GM06990 (cell line): ENCODE measurements at regions not wholly inside any gene's neighbourhood (a gene's known extent, or its start where the extent isn't known, plus 50 kb on each side); places are given as distances from the start of the nearest gene placed in this dataset.

Experiments used
- DNase-seq: peaks from one replicate; pipeline ENCODE4 v3.0.0-alpha.2; 2011; ENCODE audit not compliant: insufficient read length; ENCODE audit errors: extremely low read depth
- H3K27me3 ChIP-seq: replicated peaks from 2 replicates; pipeline ENCODE4 v1.6.0; 2011; ENCODE audit warnings: low read length; ENCODE audit not compliant: control insufficient read depth, insufficient read depth
- H3K36me3 ChIP-seq: 2 replicates; pipeline ENCODE4 v1.5.1; 2011; ENCODE audit warnings: low read length; ENCODE audit not compliant: control insufficient read depth, insufficient read depth
- H3K4me3 ChIP-seq: replicated peaks from 2 replicates; pipeline ENCODE4 v1.5.1; 2011; ENCODE audit warnings: low read depth, mild to moderate bottlenecking, control low read depth, low read length
- TF ChIP-seq, protein P1 (sequence below): IDR thresholded peaks from 2 replicates; pipeline ENCODE4 v1.5.1; 2011; ENCODE audit warnings: low read length, control low read depth, mild to moderate bottlenecking, inconsistent platforms; ENCODE audit not compliant: insufficient read depth, poor library complexity, severe bottlenecking

- TF ChIP-seq, protein P1, sequence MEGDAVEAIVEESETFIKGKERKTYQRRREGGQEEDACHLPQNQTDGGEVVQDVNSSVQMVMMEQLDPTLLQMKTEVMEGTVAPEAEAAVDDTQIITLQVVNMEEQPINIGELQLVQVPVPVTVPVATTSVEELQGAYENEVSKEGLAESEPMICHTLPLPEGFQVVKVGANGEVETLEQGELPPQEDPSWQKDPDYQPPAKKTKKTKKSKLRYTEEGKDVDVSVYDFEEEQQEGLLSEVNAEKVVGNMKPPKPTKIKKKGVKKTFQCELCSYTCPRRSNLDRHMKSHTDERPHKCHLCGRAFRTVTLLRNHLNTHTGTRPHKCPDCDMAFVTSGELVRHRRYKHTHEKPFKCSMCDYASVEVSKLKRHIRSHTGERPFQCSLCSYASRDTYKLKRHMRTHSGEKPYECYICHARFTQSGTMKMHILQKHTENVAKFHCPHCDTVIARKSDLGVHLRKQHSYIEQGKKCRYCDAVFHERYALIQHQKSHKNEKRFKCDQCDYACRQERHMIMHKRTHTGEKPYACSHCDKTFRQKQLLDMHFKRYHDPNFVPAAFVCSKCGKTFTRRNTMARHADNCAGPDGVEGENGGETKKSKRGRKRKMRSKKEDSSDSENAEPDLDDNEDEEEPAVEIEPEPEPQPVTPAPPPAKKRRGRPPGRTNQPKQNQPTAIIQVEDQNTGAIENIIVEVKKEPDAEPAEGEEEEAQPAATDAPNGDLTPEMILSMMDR: no peak
- H3K4me3 ChIP-seq: no peak overlapping the region
- H3K36me3 ChIP-seq: no peaks in the 10 kb centered on the region
- DNase-seq: no peak
- no peaks in the 10 kb centered on the region for H3K27me3 ChIP-seq
These were observed 581.1 kb downstream of the SPRY1 start for GRCh38 chr4:123977641-123978081.

DNA sequence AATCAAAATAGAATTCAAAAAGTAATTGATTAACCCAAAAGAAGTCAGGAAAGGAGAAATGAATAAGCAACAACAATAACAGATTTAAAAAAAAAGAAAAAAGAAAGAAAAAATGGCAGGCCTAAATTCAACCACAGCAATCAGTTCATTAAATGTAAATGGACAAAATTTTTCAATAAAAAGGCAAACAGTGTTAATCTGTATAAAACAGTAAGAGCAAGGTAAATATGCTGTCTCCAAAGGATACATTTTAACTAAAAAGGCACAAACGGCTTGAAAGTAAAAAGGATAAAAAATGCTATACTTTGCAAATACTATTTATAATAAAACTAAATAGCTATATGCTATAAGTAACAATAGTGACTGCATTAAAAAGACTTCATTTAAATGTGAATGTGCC is 582.0 kb downstream of the SPRY1 start:
- Histone ChIP-seq H3K4me3 (no peak overlapping the region), H3K36me3 (no peaks in the 10 kb centered on the region), H3K27me3 (no peaks in the 10 kb centered on the region)
- TF ChIP-seq, protein P1: no peak
- no peak for DNase-seq

DNA sequence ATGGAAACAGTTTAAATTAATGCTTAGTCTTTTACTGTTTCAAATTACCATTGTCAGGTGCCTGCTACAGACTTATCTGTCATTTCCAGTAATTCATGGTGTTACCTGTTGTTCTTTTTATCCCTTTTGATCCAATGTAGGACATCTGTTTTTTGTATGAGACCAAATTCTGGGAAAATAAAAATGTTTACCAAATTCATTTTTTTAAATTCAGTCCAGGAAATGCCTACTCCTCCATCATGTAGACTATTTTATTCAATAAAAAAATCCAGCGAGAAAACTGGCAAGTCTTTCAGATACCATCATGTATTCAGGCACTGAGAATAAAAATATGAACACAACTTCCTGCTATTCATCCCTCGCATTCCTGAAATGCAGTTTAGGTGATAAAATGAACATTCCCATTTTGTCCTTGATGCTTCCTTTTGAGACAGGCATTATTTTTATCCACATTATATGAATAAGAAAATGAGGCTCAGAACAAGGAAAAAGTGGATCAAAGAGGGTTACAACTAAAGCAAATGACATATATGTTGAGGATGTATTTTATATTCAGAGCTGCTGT is 584.2 kb downstream of the SPRY1 start:
- TF ChIP-seq, protein P1: no peak
- no peak for DNase-seq
- Histone ChIP-seq H3K4me3 (no peak overlapping the region), H3K27me3 (no peaks in the 10 kb centered on the region), H3K36me3 (no peaks in the 10 kb centered on the region)

- TF ChIP-seq, protein P1: no peak
- no peak overlapping the region for H3K4me3 ChIP-seq
- DNase-seq: no peak
- no peaks in the 10 kb centered on the region for H3K36me3 ChIP-seq
- no peaks in the 10 kb centered on the region for H3K27me3 ChIP-seq
These were observed 588.3 kb downstream of the SPRY1 start for GRCh38 chr4:123984886-123985285.

GRCh38 chr4:123986268-123986798 is 589.7 kb downstream of the SPRY1 start:
- TF ChIP-seq, protein P1: no peak
- no peaks in the 10 kb centered on the region for H3K27me3 ChIP-seq
- DNase-seq: no peak

GRCh38 chr4:123987408-123987807 is 590.8 kb downstream of the SPRY1 start:
- DNase-seq: no peak
- no peaks in the 10 kb centered on the region for H3K36me3 ChIP-seq
- no peak overlapping the region for H3K4me3 ChIP-seq
- no peaks in the 10 kb centered on the region for H3K27me3 ChIP-seq
- TF ChIP-seq, protein P1: no peak

More at GRCh38 chr4:123986268-123986798, 589.7 kb downstream of the SPRY1 start:
- Histone ChIP-seq H3K4me3 (no peak overlapping the region), H3K36me3 (no peaks in the 10 kb centered on the region)
